Occipital lobe (tissue), 1 donor: ENCODE measurements at regions not wholly inside any gene's neighbourhood (a gene's known extent, or its start where the extent isn't known, plus 50 kb on each side); places are given as distances from the start of the nearest gene placed in this dataset.

Experiments used
- DNase-seq: peaks from one replicate; lab custom pipeline; 2025; lab: John Stamatoyannopoulos, UW

DNA sequence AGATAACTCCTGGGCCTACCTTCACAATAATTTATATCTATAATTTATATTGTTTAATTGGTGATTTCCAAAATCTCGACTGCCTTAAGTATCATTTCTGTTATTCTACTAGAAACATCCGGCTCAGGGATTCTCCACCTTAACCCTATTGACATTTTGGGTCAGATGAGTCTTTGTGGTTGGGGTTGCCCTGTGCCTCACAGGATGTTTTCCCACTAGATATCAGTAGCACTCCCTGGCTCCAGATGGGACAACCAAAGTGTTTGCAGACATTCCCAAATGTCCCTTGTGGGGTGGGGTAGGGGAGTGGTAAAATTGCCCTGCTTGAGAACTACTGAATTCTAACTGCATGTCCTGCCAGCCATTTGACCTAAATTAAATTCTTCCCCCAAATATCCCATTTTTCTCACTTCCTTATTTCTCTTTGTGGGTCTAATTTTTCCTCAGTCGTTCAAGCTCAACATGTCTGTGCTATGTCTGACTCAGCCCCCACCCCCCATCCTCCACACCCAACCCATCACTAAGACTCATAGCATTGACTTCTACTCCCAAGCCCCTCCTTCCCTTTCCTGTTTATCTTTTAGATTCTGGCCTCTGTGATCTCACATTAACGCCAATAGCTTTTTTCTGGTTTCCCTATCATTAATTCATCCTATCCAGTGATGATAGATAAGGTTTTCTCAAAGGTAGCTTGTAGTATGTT, 545.1 kb downstream of the EFNB2 start:
- no peak for DNase-seq

DNA sequence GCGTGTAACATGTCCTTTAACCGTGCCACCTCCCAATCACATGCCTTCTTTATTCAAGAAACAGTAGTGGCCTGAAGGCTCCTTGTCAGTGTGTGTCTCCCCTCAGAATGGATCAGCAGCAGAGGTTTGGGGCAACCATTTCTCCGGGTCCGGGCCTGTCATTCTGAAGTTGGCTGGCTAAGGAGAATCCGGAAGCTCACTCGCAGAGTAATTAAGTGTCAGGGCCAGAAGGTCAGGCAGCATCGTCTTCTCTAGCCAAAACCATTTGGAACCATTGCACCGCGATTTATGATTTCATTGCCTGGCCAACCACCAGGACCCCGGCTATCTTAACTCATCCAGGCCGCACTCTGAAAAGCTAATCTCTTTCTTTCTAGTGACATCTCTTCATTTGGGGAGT, 550.8 kb downstream of the EFNB2 start:
- DNase-seq: no peak

DNA sequence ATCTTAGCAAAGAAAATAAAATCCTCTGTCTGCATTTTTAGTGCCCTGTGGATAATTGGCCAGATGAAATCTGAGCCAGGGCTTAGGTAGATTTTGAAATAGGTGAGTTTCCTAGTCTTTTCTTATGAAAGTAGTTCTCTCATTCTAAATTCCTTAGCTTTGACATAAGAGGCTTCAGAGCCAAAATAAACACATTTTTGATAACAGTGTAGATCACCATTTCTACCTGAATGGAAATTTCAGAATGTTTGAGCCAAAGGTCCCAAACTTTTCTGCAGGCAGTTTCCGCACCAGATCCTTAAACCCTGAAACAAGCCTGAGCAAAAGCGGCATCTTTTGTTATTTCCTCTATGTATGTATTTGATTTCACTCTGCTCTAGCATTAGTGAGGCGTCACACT, 551.2 kb downstream of the EFNB2 start:
- DNase-seq: no peak

DNA sequence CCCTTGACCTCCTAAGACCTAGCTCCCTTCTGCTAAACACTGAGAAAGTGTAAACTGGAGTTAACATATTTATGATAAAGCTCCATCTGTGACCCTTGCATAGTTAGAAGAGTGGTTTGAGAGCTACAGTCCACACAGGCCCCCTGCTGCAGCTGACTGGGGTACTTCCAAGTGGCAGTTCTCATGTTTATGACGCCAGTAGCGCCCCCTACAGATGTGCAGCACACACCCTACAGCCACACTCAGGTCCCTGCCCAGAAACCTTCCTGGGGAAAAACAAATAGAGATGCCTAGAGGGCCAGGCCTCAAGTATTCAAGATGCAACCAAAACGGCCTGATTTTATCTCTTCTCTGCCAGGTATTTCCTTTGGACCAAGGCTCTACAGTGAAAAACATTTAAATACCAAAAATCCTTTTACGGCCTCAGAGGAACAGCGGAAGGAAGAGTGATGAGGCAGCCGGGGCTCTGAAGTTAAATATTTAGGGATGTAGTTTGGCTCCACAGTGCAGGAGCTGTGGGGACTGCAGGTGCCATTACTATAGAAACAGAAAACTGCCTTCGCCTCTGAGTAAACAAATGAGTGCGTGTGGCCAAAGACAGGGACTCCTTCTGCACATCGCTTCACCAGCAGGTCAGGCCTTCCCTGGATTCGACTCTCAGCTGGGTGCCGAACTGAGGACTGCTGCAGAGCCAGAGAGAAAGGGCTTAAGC, 553.1 kb downstream of the EFNB2 start:
- no peak for DNase-seq

DNA sequence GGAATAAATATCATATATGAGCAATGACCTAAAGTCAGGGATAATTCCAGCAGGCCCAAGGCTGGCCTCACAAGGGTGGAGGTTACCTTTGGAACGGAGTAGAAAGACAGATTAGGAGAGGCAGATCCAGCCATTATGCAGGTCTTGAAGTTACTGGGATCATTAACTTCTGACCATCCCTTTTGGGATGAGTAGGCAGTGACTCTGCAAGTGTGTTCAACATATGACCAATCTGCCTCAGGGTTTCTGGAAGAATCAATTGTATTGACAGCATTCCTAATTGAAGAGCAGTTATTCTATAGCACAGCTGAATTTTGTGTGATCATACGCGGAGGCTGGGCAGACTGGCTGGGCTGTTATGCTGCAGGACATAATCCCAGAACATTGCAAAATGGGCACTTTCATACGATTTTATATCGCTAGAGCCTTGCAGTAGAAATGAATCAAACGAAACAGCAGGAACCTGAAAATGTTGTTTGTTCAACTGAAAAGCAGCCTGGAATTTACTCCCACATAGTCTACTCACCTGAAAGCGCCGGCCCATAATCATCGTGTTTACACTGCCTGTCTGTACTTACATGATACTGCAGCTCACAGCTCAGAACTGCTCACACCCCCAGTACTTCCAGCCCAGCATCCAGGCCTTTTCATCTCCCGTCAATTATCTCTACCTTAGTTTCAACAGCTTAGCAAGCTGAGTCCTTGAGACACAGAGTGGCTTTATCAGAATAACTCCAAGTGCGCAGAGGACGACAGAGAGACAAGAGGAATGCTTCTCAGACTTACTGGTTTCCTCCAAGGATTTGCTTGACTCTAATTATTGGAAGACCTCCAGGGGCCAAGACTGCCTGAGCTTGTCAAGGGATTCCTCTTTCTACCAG, 556.1 kb downstream of the EFNB2 start:
- DNase-seq: no peak

DNA sequence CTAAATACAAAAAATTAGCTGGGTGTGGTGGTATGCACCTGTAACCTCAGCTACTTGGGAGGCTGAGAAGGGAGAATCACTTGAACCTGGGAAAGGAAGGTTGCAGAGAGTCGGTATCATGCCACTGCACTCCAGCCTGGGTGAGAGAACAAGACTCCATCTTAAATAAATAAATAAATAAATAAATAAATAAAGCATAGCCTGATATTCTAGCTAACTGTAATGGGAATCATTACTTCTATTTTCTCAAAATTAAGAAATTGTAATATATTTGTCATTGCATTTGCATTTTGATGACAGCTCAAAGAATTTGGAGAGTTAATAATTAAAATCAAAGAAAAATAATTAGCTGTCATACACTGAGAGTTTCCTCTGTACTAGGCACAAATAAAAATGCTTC, 561.1 kb downstream of the EFNB2 start:
- DNase-seq: no peak

DNA sequence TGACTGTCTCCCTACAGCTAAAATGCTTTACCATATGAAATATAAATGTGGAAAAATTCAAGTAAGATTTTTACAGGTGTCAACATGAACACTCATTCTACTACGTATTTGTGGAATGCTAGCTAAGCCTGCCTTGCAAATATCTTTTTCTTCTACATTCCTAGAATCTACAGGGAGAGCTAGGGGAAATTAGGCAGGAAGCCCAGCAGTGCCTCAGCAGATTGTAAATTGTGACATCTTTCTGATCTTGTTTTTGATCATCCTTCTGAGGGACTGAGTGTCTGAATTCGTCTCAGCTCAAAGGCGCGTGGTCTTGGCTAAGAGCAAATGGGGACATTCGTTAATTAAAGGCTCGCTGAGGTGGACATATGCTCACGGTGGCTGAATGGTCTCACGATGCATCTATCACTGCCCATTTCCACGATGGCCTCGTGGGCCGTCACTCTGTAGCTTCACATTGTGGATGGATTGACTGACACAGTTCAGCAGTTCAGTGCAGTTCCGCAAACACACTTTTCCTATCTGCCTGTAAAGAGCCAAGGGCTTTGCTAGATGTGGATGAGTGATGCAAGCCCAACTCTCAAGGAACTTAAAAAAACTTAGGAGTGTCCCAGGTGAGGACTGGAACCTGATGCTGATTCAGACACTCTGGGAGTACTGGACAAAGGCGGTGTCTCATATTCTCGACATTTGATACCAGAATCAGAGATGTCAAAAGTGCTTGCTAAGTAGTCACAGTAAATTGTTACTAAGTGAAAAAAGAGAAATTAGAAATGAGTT, 562.5 kb downstream of the EFNB2 start:
- no peak for DNase-seq

DNA sequence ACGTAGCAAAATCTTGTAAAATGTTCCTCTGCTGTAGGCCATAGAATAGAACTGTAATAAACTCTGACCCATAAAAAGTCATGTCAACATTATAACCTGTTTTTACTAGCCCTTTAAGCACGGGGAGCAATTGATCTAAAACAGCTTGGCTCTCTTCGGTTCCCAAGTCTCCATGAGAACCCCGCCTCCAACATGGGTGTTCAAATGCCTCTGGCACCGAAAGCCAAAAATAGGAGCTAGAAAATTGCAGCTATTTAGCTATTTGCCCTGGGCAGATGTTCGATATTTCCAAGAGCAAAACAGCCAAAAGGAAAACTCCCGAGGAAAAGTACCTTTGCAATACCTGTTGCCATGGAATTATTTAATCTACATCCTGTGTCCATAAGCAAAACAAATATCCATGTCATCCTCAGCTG, 563.1 kb downstream of the EFNB2 start:
- no peak for DNase-seq

DNA sequence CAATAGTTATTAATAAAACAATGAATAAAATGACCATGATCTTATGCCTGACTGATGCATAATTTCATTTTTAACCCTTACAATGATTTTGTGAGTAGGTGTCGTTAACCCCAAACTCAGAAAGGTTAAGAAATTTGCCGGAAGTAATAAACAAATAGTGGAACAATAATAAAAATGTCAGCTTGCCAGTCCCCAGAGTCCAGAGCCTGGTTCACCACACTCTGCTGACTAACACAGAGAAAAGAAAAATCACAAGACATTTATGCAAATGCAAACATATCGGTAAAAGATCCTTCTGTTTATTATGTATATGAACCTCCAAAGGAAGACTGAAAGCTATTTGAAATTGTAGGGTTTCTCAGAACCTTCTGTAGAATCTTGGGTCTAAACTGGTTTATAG, 563.7 kb downstream of the EFNB2 start:
- DNase-seq: no peak

DNA sequence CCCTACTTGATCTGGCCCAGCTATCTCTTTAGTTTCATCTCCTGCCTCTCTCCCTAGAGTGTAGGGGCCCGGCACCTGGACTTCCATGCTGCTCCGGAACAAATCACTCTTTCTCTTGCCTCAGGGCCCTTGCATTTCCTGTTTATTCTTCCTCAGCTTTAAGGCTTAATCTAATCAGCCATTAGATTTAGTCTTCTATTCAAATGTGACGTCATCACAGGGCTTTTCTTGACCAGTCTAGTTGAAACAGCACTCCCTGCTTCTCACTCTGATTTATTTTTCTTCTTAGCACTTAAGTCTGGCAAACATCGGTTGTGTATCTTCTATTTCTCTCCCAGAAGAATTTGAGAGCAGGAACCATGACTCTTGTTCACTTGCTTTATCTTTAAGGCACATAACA, 564.1 kb downstream of the EFNB2 start:
- no peak for DNase-seq

DNA sequence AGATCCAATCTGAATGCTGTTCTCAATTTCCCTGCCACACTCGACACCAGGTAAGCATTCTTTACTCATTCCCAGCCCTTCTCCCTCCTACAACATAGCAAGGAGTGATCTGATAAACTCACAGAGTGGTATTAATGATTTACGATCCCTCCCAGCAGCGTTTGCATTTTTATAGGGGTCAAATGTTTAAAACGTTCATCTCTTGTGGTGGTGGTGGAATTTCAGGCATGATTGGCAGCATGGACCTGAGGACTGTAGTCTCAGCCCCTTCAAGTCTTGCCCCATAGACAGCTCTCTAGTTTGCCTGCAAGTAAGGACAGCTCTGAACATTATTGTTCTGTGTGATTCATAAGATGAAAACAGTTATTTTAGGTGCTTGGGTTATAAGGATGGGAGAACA, 565.7 kb downstream of the EFNB2 start:
- DNase-seq: no peak

DNA sequence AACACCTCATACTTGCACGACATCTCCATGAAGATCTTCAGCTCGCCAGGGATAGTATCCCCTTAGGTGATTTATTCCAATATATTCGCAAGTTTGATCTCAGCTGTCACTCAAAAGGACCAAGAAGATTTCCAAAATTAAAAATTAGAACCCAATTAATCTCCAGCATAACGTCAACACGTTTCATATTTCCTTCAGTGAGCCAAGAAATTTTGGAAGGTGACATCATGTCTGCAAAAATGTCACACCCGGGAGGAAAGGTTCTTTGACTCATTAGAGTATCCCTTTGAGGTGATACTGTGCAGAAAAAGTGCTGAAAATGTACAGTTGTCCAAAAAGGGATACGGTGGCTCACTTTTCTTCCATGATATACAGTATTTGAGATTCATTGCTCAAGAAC, 569.6 kb downstream of the EFNB2 start:
- no peak for DNase-seq

DNA sequence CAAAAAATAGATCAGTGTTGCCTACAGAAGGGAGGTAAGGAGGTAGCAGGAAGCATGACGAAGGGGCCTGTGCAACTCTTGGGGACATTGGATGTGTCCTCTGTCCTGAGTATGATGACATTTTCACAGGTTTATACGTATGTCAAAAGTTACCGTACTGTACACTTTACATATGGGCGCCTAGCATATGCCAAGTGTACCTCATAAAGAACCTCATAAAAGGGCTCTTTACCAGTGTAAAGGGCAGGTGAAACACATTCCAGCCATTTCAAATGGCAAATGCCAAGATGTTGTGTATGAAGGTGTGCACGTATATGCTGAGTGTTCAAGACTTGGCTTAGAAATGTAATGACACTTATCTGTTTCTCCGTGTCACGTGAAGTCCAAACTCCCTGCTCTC, 573.4 kb downstream of the EFNB2 start:
- DNase-seq: no peak

DNA sequence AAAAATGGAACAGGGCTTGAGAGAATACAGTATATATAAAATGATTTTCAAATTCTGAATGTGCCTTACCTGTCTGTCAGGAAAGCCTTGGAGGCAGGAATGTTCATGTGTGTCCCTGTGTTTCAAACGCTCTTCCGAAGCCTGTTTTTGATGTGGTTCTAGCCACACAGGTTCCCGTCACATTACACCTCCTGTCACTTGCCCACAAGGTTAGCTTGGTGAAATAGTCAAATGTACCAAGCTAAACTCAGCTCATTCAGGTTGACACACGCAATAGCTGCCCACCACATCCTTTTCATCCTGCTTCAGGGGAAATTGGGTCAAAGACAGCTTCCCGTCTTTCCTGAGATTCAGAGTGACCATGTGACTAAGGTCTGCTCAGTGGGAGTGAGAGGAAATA, 574.0 kb downstream of the EFNB2 start:
- DNase-seq: no peak

DNA sequence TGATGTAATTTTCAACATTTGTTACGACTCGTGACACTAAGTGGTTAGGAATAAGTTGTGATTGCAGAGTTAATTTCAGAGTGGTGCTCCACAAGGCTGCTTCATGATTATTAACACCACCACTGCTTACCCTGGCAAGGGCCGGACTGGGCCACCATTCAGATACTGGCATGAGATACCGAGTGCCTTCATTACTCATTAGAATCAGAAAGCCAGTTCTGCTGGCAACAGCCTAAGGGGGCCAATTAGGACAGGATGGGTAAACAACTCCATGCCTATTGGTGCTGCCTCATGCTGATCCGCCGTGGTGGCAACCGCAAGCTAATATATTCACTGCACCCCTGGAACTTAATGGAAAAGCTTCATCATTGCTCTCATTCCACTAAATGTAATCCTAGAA, 575.1 kb downstream of the EFNB2 start:
- no peak for DNase-seq

DNA sequence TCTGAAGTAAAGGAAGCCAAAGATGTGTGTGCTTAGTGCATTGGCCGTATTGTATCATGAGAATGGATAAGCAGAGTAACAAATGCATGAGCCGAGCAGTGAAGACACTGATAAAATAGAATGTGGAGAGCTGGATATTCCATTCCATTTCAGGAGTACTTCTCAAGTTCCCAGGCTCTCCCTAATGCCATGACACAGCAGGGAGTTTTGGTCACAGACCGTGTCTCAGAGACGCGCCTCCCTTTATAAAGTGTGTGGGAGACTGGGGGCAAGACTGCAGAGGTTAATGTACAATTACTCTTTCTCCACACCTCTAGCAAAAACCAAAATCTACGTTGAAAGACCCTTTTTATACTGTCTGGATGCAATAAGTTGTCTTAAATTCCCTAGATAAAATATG, 575.6 kb downstream of the EFNB2 start:
- no peak for DNase-seq

DNA sequence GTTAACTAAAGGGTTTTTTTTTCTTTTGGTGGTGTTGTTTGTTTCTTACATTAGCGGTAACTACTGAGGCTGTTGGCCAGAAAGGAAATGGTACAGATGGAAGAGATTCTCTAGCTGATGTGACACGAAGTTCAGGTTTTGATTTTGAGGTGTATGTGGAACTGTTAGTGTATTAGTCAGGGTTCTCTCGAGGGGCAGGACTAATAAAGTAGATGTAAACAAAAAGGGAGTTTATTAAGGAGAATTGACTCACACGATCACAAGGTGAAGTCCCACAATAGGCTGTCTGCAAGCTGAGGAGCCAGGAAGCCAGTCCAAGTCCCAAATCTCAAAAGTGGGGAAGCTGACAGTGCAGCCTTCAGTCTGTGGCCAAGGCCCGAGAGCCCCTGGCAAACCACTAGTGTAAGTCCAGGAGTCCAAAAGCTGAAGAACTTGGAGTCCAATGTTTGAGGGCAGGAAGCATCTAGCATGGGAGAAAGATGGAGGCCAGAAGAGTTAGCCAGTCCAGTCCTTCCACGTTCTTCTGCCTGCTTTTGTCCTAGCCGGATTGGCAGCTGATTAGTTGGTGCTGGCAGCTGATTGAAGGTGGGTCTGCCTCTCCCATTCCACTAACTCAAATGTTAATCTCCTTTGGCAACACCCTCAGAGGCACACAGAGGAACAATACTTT, 577.6 kb downstream of the EFNB2 start:
- no peak for DNase-seq

DNA sequence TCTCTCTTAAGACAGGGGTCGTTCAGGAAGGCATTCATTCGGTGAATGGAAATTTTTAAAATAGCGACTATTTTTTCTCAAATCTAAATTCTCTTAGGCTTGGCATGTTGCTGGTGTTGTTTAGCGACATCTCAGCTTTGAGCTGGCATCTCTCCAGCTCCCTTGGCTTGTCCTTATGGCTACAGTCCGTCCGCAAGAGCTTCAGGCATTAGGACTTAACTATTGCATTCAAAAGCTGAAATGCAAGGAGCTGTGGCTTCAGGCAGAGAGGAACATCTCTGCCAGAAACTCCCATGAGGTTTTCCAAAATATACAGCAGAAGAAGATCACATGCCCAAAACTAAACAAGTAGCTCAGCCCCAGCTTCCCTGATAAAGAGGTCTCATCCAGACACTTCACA, 578.5 kb downstream of the EFNB2 start:
- no peak for DNase-seq

DNA sequence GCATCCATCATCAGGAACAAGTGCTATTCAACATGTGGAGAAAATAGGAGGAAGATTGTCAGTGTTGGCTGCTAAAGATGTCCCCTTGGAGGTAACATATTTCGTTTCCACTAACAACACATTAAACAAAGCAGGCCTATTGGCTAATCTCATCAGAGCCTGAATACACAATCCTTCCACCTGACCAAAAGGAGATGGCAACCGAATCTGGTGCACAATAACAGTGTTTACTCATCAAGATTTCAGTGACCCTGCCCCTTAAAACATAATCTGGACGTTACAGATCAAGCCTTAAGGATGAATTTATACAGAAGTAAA, 582.5 kb downstream of the EFNB2 start:
- DNase-seq: no peak

DNA sequence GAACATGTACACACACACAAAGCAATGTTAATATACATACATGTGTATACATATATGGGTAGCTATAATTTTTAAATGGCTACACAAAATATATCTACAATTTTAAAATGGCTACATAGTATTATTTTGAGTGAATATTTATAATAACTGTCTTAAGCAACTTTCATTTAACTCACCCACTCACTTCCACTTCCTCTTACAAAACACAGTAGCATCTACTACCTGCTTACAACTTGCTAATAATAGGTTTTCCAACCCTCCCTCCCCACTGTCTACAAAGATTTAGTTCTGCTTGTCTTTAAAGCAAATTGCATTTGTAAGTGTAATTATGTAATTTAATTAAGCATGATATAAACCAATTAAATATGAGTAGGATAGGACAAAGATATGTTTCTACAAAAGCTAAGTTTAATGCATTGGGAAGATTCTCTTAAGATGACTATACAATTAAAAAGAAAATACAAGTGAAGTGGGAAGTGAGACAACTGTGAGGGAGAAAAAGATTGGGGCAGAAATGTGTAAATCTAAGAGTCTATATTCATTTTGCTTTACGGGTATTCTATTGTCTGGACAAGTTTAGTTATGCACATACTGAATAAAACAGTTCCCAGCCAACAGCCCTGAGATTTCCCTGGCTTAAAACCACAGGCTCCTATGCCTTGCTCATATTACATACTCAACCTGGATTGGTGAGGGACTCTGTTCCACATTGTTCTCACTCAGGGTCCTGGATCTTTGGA, 583.1 kb downstream of the EFNB2 start:
- DNase-seq: no peak

DNA sequence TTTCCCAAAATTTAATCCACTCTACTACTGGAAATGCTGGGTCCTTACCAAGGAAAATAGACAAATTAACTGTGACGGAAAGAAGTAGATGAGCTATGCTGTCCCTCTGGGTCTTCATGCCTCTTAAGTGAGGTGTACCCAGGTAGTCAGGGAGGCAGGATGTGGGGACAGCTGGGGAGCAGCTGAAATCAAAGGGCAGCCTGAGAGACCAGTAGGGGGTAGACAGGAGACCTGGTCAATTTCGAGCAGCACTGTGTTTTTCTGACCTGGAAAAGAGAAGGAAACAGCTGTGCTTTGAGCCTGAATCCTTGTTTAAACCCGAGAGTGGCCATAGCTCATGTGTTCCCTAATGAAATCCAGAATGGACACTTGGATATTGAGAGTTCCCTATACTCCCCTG, 587.3 kb downstream of the EFNB2 start:
- DNase-seq: no peak
